GM12878 (cell line): ENCODE measurements at regions not wholly inside any gene's neighbourhood (a gene's known extent, or its start where the extent isn't known, plus 50 kb on each side); places are given as distances from the start of the nearest gene placed in this dataset.

Experiments
- ATAC-seq: fragments of 200-7000 bp; cut with Tn5 transposase; 3 replicates; pipeline ENCODE4 v1.9.1; 2020; ENCODE audit warnings: mild to moderate bottlenecking, moderate library complexity
- BruUV-seq: library from RNA; stranded (reverse); fragments of 400-500 nt; replicated peaks from 2 replicates; lab custom pipeline; 2021; lab: Mats Ljungman, UMichigan
- CTCF ChIA-PET: fragments of 300-600 bp; sonication (Branson Sonifier 250); formaldehyde crosslinking; extraction: SDS; loops from one replicate; lab custom pipeline; 2021; ENCODE audit warnings: inconsistent platforms; lab: Yijun Ruan, JAX
- POLR2A ChIA-PET: fragments of 350-600 bp; formaldehyde crosslinking; extraction: SDS; loops from one replicate; lab custom pipeline; 2021; ENCODE audit warnings: inconsistent platforms; lab: Charles Lee
- RAD21 ChIA-PET: fragments of 300-600 bp; sonication (Branson Sonifier 250); formaldehyde crosslinking; loops from one replicate; lab custom pipeline; 2023; ENCODE audit warnings: antibody characterized with exemption; ENCODE audit not compliant: unreplicated experiment; lab: Charles Lee
- SMC1A ChIA-PET: fragments of 300-600 bp; sonication (Branson Sonifier 250); formaldehyde crosslinking; loops from one replicate; lab custom pipeline; 2023; ENCODE audit not compliant: unreplicated experiment, uncharacterized antibody; lab: Charles Lee
- DNase-seq: peaks from one replicate; pipeline ENCODE4 v3.0.0-alpha.2; 2011; ENCODE audit warnings: low read depth, low spot score
- FAIRE-seq: peaks from 3 replicates; lab custom pipeline; 2011; peaks lifted over from hg19 to GRCh38; lab: Jason Lieb, UNC
- H2AFZ ChIP-seq: 2 replicates; pipeline ENCODE4 v1.6.0; 2011; ENCODE audit warnings: low read depth, low read length, control low read depth; ENCODE audit not compliant: control insufficient read depth
- H3K27ac ChIP-seq: 2 replicates; pipeline ENCODE4 v1.5.1; 2011; ENCODE audit warnings: control low read depth; ENCODE audit not compliant: control insufficient read depth, insufficient read depth
- H3K27me3 ChIP-seq, 2 experiments: replicated peaks in 1 of 2; 2 replicates each; pipeline versions ENCODE4 v1.6.0 to v1.6.1; 2011; ENCODE audit warnings: low read length in 1 of 2; ENCODE audit not compliant: control insufficient read depth in 2 of 2, insufficient read depth in 2 of 2
- H3K36me3 ChIP-seq, 2 experiments: 2 replicates each; pipeline ENCODE4 v1.5.1; 2011; ENCODE audit warnings: low read length in 1 of 2; ENCODE audit not compliant: control insufficient read depth in 2 of 2, insufficient read depth in 2 of 2
- H3K4me1 ChIP-seq: 2 replicates; pipeline ENCODE4 v1.6.1; 2011; ENCODE audit warnings: mild to moderate bottlenecking, low read length, moderate library complexity, mixed read lengths; ENCODE audit not compliant: control insufficient read depth, insufficient read depth
- H3K4me2 ChIP-seq: 2 replicates; pipeline ENCODE4 v1.6.0; 2011; ENCODE audit warnings: control low read depth; ENCODE audit not compliant: control insufficient read depth, insufficient read depth
- H3K4me3 ChIP-seq: fragments of 200-600 bp; sonication (generic); 2 replicates; pipeline ENCODE4 v1.5.1; 2016
- H3K79me2 ChIP-seq: 2 replicates; pipeline ENCODE4 v1.6.0; 2011; ENCODE audit warnings: low read length; ENCODE audit not compliant: control insufficient read depth, insufficient read depth
- H3K9ac ChIP-seq: 2 replicates; pipeline ENCODE4 v1.8.0; 2011; ENCODE audit warnings: low read length, control low read depth, mixed read lengths; ENCODE audit not compliant: control insufficient read depth, insufficient read depth
- H3K9me3 ChIP-seq: replicated peaks from 3 replicates; pipeline ENCODE4 v1.5.1; 2011; ENCODE audit warnings: mild to moderate bottlenecking, low read length; ENCODE audit not compliant: control insufficient read depth, insufficient read depth
- H4K20me1 ChIP-seq: 2 replicates; pipeline ENCODE4 v1.6.0; 2011; ENCODE audit not compliant: control insufficient read depth, insufficient read depth
- ASH2L ChIP-seq: fragments of 300-600, 200-600 bp; sonication (generic); IDR thresholded peaks from 2 replicates; pipeline ENCODE4 v1.6.1; 2017; ENCODE audit warnings: low read depth, mild to moderate bottlenecking, borderline replicate concordance
- CBFB ChIP-seq: IDR thresholded peaks from 2 replicates; pipeline ENCODE4 v1.6.1; 2016; ENCODE audit warnings: antibody characterized with exemption, low read depth
- CEBPB ChIP-seq, 2 experiments: fragments of 150-350 bp in 1 of 2; IDR thresholded peaks; 2 replicates each; pipeline ENCODE4 v1.6.1; 2012 to 2014; ENCODE audit warnings: low read depth in 2 of 2, low read length in 2 of 2, borderline replicate concordance in 1 of 2, inconsistent platforms in 1 of 2
- FOS ChIP-seq: IDR thresholded peaks from 3 replicates; pipeline ENCODE4 v1.6.1; 2011; ENCODE audit warnings: borderline replicate concordance; ENCODE audit not compliant: insufficient read length; ENCODE audit errors: extremely low read depth
- HDAC2 ChIP-seq: fragments of 200-600 bp; sonication (generic); IDR thresholded peaks from 2 replicates; pipeline ENCODE4 v1.6.1; 2017
- POLR2AphosphoS2 ChIP-seq: IDR thresholded peaks from 2 replicates; pipeline ENCODE4 v1.6.1; 2011; ENCODE audit warnings: low read depth, mild to moderate bottlenecking, low read length, improper control_type of control experiment, moderate library complexity
- RBBP5 ChIP-seq: fragments of 200-600 bp; sonication (generic); conservative IDR thresholded peaks from 2 replicates; pipeline ENCODE4 v1.6.1; 2016
- SUZ12 ChIP-seq: fragments of 200-600 bp; sonication (generic); IDR thresholded peaks from one replicate; pipeline ENCODE4 v1.6.1; 2018; ENCODE audit warnings: antibody characterized with exemption, mild to moderate bottlenecking; ENCODE audit not compliant: unreplicated experiment
- TBL1XR1 ChIP-seq: IDR thresholded peaks from 2 replicates; pipeline ENCODE4 v1.6.1; 2012; ENCODE audit warnings: low read depth, low read length, improper control_type of control experiment
- ZBED1 ChIP-seq: IDR thresholded peaks from 2 replicates; pipeline ENCODE4 v1.6.1; 2016; ENCODE audit warnings: borderline replicate concordance
- WGBS: methylation state at CpG from one replicate; pipeline ENCODE4 v1.1.6; 2016; ENCODE audit warnings: low lambda C conversion rate; ENCODE audit not compliant: insufficient replicate concordance, insufficient coverage; ENCODE audit errors: missing lambda C conversion rate; 5-methylcytosine and 5-hydroxymethylcytosine counted together
- in situ Hi-C: fragments of 300-500 bp; cut with MboI; formaldehyde crosslinking; loops from 9 replicates; pipeline ENCODE4 v1.14.3; 2018; ENCODE audit warnings: mixed read lengths
- intact Hi-C: fragments of 100-400 bp; cut with micrococcal nuclease; formaldehyde crosslinking; loops from one replicate; pipeline ENCODE4 v1.14.2; 2022; ENCODE audit not compliant: unreplicated experiment
- TF ChIP-seq, protein P1 (sequence below): fragments of 150-350 bp; IDR thresholded peaks from 2 replicates; pipeline ENCODE4 v1.6.1; 2014; ENCODE audit warnings: mild to moderate bottlenecking, low read depth, low read length

GRCh38 chr1:166304131-166304530, 137.3 kb upstream of the FAM78B start:
- Histone ChIP-seq H3K36me3 (no peaks in the 10 kb centered on the region), H3K4me1 (no peaks in the 10 kb centered on the region; the same call in 1 of the 2 replicates), H3K27ac (no peak overlapping the region), H2AFZ (no peak overlapping the region), H3K9ac (no peak overlapping the region), H3K4me3 (no peak overlapping the region), H3K9me3 (no peaks in the 10 kb centered on the region), H3K27me3 (no peaks in the 10 kb centered on the region), H3K79me2 (no peaks in the 10 kb centered on the region), H4K20me1 (no peaks in the 10 kb centered on the region), H3K4me2 (no peak overlapping the region)
- in situ Hi-C loops (no loop called here), intact Hi-C loops (no loop called here)
- ChIA-PET POLR2A (no interaction called here), RAD21 (no interaction called here), SMC1A (no interaction called here), CTCF (no interaction called here)
- 35% methylated on average over 3 of the region's 3 CpGs for WGBS
- DNase-seq (no peak), ATAC-seq (no peak), FAIRE-seq (no peak)
- TF ChIP-seq HDAC2 (no peak), ASH2L (no peak), TBL1XR1 (no peak), CBFB (no peak), FOS (no peak)
- no TSS peak for BruUV-seq

DNA sequence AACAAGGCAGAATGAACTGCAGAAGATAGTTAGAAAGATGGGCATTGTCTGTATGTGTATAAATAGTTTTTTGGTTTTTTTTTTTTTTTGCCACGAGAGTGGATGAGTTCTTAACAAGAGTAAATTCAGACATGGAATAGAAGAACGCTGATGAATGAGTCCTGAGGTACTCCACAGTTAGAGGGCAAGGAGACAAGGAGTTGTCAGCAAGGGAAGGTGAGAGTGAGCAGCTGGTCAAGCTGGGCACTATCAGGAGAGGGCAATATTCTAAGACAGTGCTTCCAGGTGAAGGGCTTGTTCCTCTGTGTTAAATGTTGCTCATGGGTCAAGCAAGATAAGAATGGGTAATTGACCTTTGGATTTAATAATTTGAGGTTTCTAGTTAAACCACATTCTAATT, 138.6 kb upstream of the FAM78B start:
- H2AFZ ChIP-seq, result no peak overlapping the region
- no peak for FAIRE-seq
- ChIA-PET CTCF (no interaction called here), SMC1A (no interaction called here), POLR2A (no interaction called here), RAD21 (no interaction called here)
- H3K9me3 ChIP-seq, result no peaks in the 10 kb centered on the region
- no peaks in the 10 kb centered on the region for H3K36me3 ChIP-seq
- H3K4me3 ChIP-seq, result no peak overlapping the region
- BruUV-seq, result no TSS peak
- intact Hi-C loops, result no loop called here
- H4K20me1 ChIP-seq, result no peaks in the 10 kb centered on the region
- WGBS, result 3% methylated on average over 2 of the region's 2 CpGs
- in situ Hi-C loops, result no loop called here
- H3K4me1 ChIP-seq, result no peaks in the 10 kb centered on the region; the same call in 1 of the 2 replicates
- no peak for DNase-seq
- TF ChIP-seq SUZ12, result no peak
- TF ChIP-seq POLR2AphosphoS2, result no peak
- TF ChIP-seq, protein P1, sequence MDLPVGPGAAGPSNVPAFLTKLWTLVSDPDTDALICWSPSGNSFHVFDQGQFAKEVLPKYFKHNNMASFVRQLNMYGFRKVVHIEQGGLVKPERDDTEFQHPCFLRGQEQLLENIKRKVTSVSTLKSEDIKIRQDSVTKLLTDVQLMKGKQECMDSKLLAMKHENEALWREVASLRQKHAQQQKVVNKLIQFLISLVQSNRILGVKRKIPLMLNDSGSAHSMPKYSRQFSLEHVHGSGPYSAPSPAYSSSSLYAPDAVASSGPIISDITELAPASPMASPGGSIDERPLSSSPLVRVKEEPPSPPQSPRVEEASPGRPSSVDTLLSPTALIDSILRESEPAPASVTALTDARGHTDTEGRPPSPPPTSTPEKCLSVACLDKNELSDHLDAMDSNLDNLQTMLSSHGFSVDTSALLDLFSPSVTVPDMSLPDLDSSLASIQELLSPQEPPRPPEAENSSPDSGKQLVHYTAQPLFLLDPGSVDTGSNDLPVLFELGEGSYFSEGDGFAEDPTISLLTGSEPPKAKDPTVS, result no peak
- no peak for TF ChIP-seq CEBPB (IDR thresholded peaks at IDR 0.05; ENCODE audit: borderline replicate concordance in 1 of 2, low read depth in 2 of 2, low read length in 2 of 2)
- no peak for TF ChIP-seq ZBED1
- TF ChIP-seq RBBP5, result no peak
- TF ChIP-seq, all 136 proteins: peak for 0
- Histone ChIP-seq H3K27ac (no peak overlapping the region), H3K79me2 (no peaks in the 10 kb centered on the region), H3K27me3 (no peaks in the 10 kb centered on the region), H3K9ac (no peak overlapping the region), H3K4me2 (no peak overlapping the region)
- no peak for ATAC-seq
